ENCODE measurements at regions not wholly inside any gene's neighbourhood (a gene's known extent, or its start where the extent isn't known, plus 50 kb on each side); places are given as distances from the start of the nearest gene placed in this dataset.
"Not testable (repeated sequence)": the region's sequence is repeated elsewhere in the genome, so short reads cannot be mapped to it uniquely, and the experiment has no call there.

- no peak for DNase-seq
These were observed 103.1 kb upstream of the PCBD1 start for GRCh38 chr10:70991140-70992124.

GRCh38 chr10:70992436-70992835 lies 104.1 kb upstream of the PCBD1 start:
- no peak for DNase-seq

GRCh38 chr10:70993051-70993450 lies 104.7 kb upstream of the PCBD1 start:
- no peak for DNase-seq

DNA sequence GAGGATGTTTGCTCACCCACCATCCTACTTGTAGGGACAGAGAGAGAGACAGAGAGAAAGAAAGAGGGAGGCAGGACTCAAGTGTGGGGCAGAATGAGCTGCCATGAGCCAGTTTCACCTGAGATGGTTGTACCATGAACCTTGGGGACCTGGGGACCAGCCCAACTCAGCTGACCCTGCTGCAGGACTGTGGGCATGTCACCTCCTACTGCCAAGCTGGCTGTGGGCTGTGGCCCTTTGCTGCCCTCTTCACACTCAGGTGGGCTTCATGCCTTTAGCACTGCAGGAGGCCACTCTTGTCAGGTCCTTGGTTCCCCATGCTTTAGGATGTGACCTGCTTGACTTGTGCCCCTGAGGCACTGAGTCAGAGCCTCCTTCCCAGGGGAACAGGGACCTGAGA lies 108.2 kb upstream of the PCBD1 start:
- no peak for DNase-seq

- no peak for DNase-seq
These were observed 108.9 kb upstream of the PCBD1 start for GRCh38 chr10:70997236-70997635.

GRCh38 chr10:70998086-70998485 lies 109.7 kb upstream of the PCBD1 start:
- DNase-seq: no peak

DNA sequence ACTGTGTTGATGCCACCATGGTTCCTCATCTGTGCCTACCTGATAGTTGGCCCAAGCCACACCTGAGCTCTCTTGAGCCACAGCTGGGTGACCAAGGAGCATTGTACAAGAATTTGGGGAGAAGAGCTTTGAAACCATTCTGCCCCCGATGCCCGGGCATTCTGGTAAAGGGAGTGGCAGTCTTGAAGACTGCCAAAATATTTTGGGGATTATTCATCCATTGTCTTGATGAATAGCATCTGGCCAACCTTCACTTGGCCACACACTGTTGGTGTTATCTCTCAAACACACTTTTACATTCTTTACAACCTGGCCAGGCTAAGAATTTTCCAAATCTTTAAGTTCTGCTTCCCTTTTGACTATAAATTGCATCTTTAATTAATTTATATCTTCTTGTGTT lies 113.1 kb upstream of the PCBD1 start:
- no peak for DNase-seq

- DNase-seq: no peak
These were observed 116.1 kb upstream of the PCBD1 start for GRCh38 chr10:71004176-71005075.

DNA sequence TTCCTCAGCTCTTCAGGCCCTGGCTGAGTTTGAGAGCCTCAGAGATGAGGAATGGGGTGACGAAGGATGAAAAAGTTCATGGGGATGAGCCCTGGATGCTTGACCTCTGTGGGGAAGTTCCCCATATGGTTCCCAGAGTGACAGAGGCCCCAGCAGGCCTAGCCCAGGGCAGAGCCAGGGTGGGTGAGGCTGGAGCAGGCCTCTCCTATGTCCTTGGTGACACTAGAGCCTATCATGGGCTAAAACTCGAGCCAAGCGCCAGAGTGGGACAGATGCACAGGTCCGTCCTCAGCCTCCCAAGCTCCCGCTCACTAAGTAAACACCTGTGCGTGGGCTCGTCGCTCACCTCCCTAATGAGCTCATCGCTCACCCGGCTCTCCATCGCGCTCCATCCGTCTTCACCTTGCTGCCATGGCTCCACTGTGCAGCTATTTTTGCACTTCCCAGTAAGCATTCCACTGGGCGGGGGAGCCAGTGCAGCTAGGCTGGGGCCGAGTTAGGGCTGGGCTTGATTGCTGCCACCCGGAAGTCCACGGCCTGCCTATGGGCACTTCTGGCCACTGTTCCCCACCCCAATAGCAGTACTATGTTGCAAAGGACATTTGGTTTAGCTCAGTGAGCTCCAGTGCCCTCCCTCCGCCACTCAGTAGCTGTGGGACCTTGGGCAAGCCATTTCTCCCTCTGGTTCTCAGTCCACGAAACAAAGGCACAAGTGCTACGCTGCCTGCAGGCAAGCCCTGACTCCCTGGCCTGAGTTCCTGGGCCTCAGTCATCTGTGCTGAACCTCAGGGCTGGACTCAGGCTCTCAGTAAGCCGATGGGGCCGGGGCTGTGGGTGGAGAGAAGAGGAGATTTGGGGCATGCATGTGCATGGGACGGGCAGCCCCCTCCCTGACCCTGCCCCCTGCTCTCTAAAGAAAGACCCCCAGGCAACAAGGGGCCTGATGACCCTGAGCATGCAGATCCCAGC lies 117.3 kb upstream of the PCBD1 start:
- no peak for DNase-seq

DNA sequence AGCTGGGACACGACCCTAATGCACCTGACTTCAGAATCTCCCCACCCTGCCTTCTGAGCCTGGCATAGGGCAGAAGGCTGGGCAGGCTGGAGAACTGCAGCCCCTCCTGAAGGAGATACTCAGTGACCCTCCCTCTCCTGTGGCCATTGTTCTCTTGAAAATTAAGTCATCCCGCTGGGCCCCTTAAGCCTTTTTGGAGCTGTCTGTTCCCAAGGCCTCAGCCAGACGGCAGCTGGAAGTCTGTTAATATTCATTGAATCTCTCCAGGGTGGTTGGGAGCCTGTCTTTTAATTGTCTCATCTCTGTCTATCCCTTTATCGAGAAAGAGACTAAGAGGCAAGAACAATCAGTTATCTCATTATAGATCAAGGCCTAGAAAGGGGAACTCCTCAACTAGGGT lies 118.1 kb upstream of the PCBD1 start:
- no peak for DNase-seq

- no peak for DNase-seq
These were observed 119.2 kb upstream of the PCBD1 start for GRCh38 chr10:71007516-71007915.

- DNase-seq: no peak
These were observed 119.8 kb upstream of the PCBD1 start for GRCh38 chr10:71008150-71008549.

DNA sequence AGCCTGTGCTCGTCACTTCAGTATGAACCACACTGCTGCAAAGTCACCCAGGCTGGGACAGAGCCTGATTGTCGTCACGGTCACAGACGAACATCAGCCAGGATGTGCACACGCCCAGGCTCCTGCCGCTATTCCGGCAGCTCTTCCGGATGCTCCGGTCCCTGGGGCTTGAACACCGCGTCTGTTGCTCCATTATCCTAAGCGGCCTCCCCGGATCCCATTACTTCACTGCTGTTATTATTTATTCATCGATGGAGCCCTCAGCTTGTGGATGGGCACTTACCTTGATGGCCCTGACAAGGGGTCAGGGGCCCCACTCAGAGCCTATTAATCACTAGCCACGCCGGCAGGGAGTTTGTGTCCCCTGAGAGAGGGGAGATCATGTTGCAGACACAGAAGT lies 120.8 kb upstream of the PCBD1 start:
- DNase-seq: no peak

- no peak for DNase-seq
These were observed 122.4 kb upstream of the PCBD1 start for GRCh38 chr10:71010730-71011129.

DNA sequence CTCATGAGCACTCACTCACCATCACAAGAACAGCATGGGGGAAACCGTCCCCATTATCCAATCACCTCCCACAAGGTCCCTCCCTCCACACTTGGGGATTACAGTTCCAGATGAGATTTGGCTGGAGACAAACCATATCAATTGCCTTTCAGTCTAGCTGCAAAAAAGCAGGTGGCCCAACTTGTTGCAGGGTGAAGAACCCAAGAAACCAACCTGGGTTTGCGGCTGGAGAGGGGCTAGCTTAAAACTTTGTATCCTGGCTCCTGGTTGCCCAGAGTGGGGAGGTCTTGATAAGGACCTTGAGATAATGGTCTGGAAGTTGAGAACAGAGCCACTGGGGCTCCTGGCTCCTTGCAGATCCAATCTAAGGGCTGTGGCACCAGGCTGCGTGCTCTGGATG lies 122.8 kb upstream of the PCBD1 start:
- DNase-seq: no peak

GRCh38 chr10:71014021-71014805 lies 125.8 kb upstream of the PCBD1 start:
- DNase-seq: no peak

GRCh38 chr10:71015674-71016073 lies 127.3 kb upstream of the PCBD1 start:
- DNase-seq: no peak

GRCh38 chr10:71020061-71020460 lies 131.7 kb upstream of the PCBD1 start:
- DNase-seq: not testable (repeated sequence)

GRCh38 chr10:71021402-71021801 lies 133.0 kb upstream of the PCBD1 start:
- DNase-seq: no peak

GRCh38 chr10:71023704-71024283 lies 135.4 kb upstream of the PCBD1 start:
- no peak for DNase-seq

DNA sequence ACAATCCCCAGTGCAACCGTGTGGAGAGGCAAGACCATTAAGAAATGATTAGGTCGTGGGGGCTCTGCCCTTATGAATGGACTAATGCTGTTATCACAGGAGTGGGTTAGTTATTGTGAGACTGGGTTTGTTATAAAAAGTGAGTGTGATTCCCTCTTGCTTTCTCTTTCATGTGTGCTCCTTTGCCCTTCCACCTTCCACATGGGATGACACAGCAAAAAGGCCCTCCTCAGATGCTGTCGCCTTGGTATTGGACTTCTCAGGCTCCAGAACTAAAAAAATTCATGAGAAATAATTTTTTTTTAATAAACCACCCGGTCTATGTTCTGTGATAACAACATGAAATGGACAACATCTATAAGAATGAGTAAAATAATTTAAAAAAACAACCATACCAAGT lies 136.1 kb upstream of the PCBD1 start:
- no peak for DNase-seq
